ENCODE measurements at regions not wholly inside any gene's neighbourhood (a gene's known extent, or its start where the extent isn't known, plus 50 kb on each side); places are given as distances from the start of the nearest gene placed in this dataset.

DNA sequence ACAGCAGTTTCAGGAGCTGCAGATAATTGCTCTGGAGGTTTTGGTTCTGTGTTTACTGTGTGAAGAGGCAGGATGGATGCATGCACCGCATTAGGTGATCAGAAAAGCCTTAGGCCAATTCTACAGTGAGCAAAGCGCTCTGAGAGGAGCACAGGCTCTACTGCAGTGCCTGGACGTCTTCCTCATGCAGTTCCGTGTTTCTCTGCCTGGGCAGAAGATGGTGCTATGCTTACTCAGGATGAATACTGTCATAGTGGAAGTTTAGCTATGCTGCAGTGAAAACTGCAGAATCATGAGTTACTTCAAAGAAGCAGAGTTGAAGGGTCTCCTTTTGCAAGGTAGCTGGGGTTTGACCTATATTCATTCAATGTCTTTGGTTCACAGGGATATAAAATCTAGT is 1012.4 kb downstream of the KCNJ18 start:
- TF ChIP-seq, protein P1, sequence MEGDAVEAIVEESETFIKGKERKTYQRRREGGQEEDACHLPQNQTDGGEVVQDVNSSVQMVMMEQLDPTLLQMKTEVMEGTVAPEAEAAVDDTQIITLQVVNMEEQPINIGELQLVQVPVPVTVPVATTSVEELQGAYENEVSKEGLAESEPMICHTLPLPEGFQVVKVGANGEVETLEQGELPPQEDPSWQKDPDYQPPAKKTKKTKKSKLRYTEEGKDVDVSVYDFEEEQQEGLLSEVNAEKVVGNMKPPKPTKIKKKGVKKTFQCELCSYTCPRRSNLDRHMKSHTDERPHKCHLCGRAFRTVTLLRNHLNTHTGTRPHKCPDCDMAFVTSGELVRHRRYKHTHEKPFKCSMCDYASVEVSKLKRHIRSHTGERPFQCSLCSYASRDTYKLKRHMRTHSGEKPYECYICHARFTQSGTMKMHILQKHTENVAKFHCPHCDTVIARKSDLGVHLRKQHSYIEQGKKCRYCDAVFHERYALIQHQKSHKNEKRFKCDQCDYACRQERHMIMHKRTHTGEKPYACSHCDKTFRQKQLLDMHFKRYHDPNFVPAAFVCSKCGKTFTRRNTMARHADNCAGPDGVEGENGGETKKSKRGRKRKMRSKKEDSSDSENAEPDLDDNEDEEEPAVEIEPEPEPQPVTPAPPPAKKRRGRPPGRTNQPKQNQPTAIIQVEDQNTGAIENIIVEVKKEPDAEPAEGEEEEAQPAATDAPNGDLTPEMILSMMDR (IDR thresholded peaks at IDR 0.05; ENCODE audit: insufficient read depth, low read length) = no peak
- no peak for TF ChIP-seq POLR2AphosphoS5 (IDR thresholded peaks at IDR 0.05; ENCODE audit: low read depth)

Data from HL-60 (cell line).